ENCODE measurements at regions not wholly inside any gene's neighbourhood (a gene's known extent, or its start where the extent isn't known, plus 50 kb on each side); places are given as distances from the start of the nearest gene placed in this dataset.

- TF ChIP-seq CTCF (IDR thresholded peaks at IDR 0.05; ENCODE audit: unreplicated experiment), result no peak
- no peak overlapping the region for H3K27ac Mint-ChIP-seq
- no peak for DNase-seq (ENCODE audit: low spot score, unreplicated experiment)
- H3K27me3 Mint-ChIP-seq, result no peaks in the 10 kb centered on the region
- no peak overlapping the region for H3K4me3 Mint-ChIP-seq (ENCODE audit: low read depth)
- peaks cover 11% of the 10 kb centered on the region for H3K4me1 Mint-ChIP-seq (ENCODE audit: low read depth)
- peaks cover 31% of the 10 kb centered on the region for H3K9me3 Mint-ChIP-seq (ENCODE audit: low read depth)
- H3K36me3 Mint-ChIP-seq (ENCODE audit: insufficient read depth), result no peaks in the 10 kb centered on the region
Observed at GRCh38 chr3:165636684-165637015, 200.6 kb downstream of the BCHE start.

GRCh38 chr3:165635791-165636683 is 201.2 kb downstream of the BCHE start:
- H3K36me3 Mint-ChIP-seq (ENCODE audit: insufficient read depth), result no peaks in the 10 kb centered on the region
- no peak overlapping the region for H3K4me3 Mint-ChIP-seq (ENCODE audit: low read depth)
- no peaks in the 10 kb centered on the region for H3K27me3 Mint-ChIP-seq
- DNase-seq (ENCODE audit: low spot score, unreplicated experiment), result no peak
- no peak overlapping the region for H3K27ac Mint-ChIP-seq
- TF ChIP-seq CTCF (IDR thresholded peaks at IDR 0.05; ENCODE audit: unreplicated experiment), result no peak
- H3K4me1 Mint-ChIP-seq (ENCODE audit: low read depth), result peaks cover 7% of the 10 kb centered on the region
- peaks cover 34% of the 10 kb centered on the region for H3K9me3 Mint-ChIP-seq (ENCODE audit: low read depth)

- no peak overlapping the region for H3K27ac Mint-ChIP-seq
- H3K36me3 Mint-ChIP-seq (ENCODE audit: insufficient read depth), result peaks cover 5% of the 10 kb centered on the region
- peaks cover 27% of the 10 kb centered on the region for H3K9me3 Mint-ChIP-seq (ENCODE audit: low read depth)
- TF ChIP-seq CTCF (IDR thresholded peaks at IDR 0.05; ENCODE audit: unreplicated experiment), result no peak
- no peaks in the 10 kb centered on the region for H3K27me3 Mint-ChIP-seq
- DNase-seq (ENCODE audit: low spot score, unreplicated experiment), result no peak
- no peak overlapping the region for H3K4me3 Mint-ChIP-seq (ENCODE audit: low read depth)
- peaks cover 8% of the 10 kb centered on the region for H3K4me1 Mint-ChIP-seq (ENCODE audit: low read depth)
Observed at GRCh38 chr3:165624761-165625160, 212.5 kb downstream of the BCHE start.

- Mint-ChIP-seq H3K27ac (no peak overlapping the region), H3K4me1 (ENCODE audit: low read depth) (peaks cover 9% of the 10 kb centered on the region), H3K36me3 (ENCODE audit: insufficient read depth) (peaks cover 1% of the 10 kb centered on the region)
Observed at GRCh38 chr3:165622356-165622755, 214.9 kb downstream of the BCHE start.

GRCh38 chr3:165619069-165619468 is 218.2 kb downstream of the BCHE start:
- Mint-ChIP-seq H3K36me3 (ENCODE audit: insufficient read depth) (peaks cover 1% of the 10 kb centered on the region), H3K27ac (no peak overlapping the region), H3K9me3 (ENCODE audit: low read depth) (peaks cover 21% of the 10 kb centered on the region), H3K4me3 (ENCODE audit: low read depth) (no peak overlapping the region), H3K27me3 (no peaks in the 10 kb centered on the region), H3K4me1 (ENCODE audit: low read depth) (peaks cover 11% of the 10 kb centered on the region)
- no peak for TF ChIP-seq CTCF (IDR thresholded peaks at IDR 0.05; ENCODE audit: unreplicated experiment)
- DNase-seq (ENCODE audit: low spot score, unreplicated experiment), result no peak

More at GRCh38 chr3:165622356-165622755, 214.9 kb downstream of the BCHE start:
- TF ChIP-seq CTCF (IDR thresholded peaks at IDR 0.05; ENCODE audit: unreplicated experiment), result no peak
- peaks cover 24% of the 10 kb centered on the region for H3K9me3 Mint-ChIP-seq (ENCODE audit: low read depth)
- H3K4me3 Mint-ChIP-seq (ENCODE audit: low read depth), result no peak overlapping the region
- H3K27me3 Mint-ChIP-seq, result no peaks in the 10 kb centered on the region
- DNase-seq (ENCODE audit: low spot score, unreplicated experiment), result no peak
